ENCODE measurements at regions not wholly inside any gene's neighbourhood (a gene's known extent, or its start where the extent isn't known, plus 50 kb on each side); places are given as distances from the start of the nearest gene placed in this dataset.

DNA sequence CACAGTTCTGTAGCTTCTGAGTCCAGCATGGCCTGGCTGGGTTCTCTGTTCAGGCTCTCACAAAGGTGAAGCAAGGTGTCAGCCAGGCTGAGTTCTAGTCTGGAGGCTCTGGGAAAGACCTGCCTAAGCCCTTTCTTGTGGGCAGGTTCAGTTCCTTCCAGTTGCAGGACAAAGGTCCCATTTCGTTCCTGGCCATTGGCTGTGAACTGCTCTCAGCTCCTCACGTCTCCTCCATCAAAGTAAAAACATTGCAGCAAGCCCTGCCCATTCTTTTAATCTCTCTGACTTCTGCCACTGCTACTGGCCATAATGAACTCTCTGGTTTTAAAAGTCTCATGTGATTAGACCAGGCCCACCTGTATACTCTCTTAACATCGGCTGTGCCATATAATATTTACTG, 61.6 kb upstream of the BARX1 start:
- no peak for TF ChIP-seq POLR2A (IDR thresholded peaks at IDR 0.05)
- TF ChIP-seq, protein P1, sequence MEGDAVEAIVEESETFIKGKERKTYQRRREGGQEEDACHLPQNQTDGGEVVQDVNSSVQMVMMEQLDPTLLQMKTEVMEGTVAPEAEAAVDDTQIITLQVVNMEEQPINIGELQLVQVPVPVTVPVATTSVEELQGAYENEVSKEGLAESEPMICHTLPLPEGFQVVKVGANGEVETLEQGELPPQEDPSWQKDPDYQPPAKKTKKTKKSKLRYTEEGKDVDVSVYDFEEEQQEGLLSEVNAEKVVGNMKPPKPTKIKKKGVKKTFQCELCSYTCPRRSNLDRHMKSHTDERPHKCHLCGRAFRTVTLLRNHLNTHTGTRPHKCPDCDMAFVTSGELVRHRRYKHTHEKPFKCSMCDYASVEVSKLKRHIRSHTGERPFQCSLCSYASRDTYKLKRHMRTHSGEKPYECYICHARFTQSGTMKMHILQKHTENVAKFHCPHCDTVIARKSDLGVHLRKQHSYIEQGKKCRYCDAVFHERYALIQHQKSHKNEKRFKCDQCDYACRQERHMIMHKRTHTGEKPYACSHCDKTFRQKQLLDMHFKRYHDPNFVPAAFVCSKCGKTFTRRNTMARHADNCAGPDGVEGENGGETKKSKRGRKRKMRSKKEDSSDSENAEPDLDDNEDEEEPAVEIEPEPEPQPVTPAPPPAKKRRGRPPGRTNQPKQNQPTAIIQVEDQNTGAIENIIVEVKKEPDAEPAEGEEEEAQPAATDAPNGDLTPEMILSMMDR (IDR thresholded peaks at IDR 0.05), result no peak

Data from right lobe of liver (tissue), 4 donors.